Stimulated activated effector memory CD8-positive, alpha-beta T cell treated with anti-CD3 and anti-CD28 coated beads, Interleukin-12 subunit alpha, Interleukin-12 subunit beta, amount 100 ng/mL, for 72 hours (primary cell): ENCODE measurements at regions not wholly inside any gene's neighbourhood (a gene's known extent, or its start where the extent isn't known, plus 50 kb on each side); places are given as distances from the start of the nearest gene placed in this dataset.
A peak's percentile ranks its signal among the peaks of the same experiment; 100 is the strongest.

Source experiments
- ATAC-seq: fragments of 150-1000 bp; cut with Tn5 transposase; 2 replicates; pipeline ENCODE4 v1.10.0; 2021
- DNase-seq, 2 donors: peaks; one replicate each; pipeline ENCODE4 v3.0.0; 2021 to 2022; ENCODE audit warnings: low spot score in 2 of 2
- H3K27ac Mint-ChIP-seq: one replicate; pipeline ENCODE4 v1.8.0; 2022; ENCODE audit warnings: mild to moderate bottlenecking, mixed read lengths
- H3K36me3 Mint-ChIP-seq: one replicate; pipeline ENCODE4 v1.8.0; 2022; ENCODE audit warnings: mild to moderate bottlenecking, mixed read lengths
- H3K4me1 Mint-ChIP-seq: one replicate; pipeline ENCODE4 v1.8.0; 2022; ENCODE audit warnings: mixed read lengths
- H3K4me3 Mint-ChIP-seq: one replicate; pipeline ENCODE4 v1.8.0; 2022; ENCODE audit warnings: mild to moderate bottlenecking, mixed read lengths
- H3K9me3 Mint-ChIP-seq: one replicate; pipeline ENCODE4 v1.8.0; 2022; ENCODE audit warnings: mixed read lengths

DNA sequence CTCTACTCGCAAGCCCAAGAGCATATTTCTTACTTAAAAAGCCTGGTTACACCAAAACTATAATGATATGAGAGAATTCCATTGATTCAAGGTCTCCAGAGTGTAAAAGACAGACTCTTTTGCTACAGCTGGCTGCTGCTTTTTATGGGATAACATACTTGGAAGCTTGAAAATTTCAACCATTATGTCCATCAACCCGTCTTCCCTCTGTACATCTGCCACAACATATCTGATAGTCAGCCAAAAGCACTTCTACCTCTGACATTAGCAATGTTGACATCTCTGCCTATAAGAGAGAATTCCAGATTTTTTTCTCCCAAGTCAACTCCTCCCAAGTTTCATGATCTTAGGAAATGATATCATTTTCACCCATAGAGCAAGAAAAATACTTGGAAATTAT, 54.4 kb upstream of the IQCM start:
- DNase-seq: no peak
- no peak overlapping the region for H3K27ac Mint-ChIP-seq
- H3K4me1 Mint-ChIP-seq: no peaks in the 10 kb centered on the region
- no peak overlapping the region for H3K4me3 Mint-ChIP-seq
- H3K9me3 Mint-ChIP-seq: no peaks in the 10 kb centered on the region
- H3K36me3 Mint-ChIP-seq: no peaks in the 10 kb centered on the region
- ATAC-seq: no peak

DNA sequence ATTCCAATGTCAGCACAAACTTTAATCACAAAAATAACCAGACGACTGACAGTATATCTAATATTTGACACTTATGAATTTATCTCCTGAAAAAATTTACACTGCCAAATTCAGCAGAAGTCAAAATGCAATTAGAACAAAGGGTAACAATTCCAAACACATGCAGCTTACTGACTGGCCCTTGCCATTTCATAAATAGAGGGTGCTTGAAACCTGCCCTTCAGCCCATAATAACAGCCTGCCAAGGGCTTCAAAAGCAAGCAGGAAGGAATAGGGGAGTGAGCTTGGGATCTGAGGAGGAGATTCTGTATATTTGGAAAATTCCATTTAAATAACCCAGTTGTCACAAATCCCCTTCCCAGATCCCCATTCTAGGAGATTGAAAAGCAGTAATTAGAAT, 66.1 kb upstream of the IQCM start:
- Mint-ChIP-seq H3K27ac (no peak overlapping the region), H3K4me3 (no peak overlapping the region), H3K36me3 (no peaks in the 10 kb centered on the region), H3K4me1 (no peaks in the 10 kb centered on the region), H3K9me3 (peaks cover 10% of the 10 kb centered on the region)
- ATAC-seq: no peak
- no peak for DNase-seq

GRCh38 chr4:149882251-149882650, 66.6 kb upstream of the IQCM start:
- Mint-ChIP-seq H3K4me1 (no peaks in the 10 kb centered on the region), H3K9me3 (peaks cover 10% of the 10 kb centered on the region), H3K4me3 (no peak overlapping the region), H3K36me3 (no peaks in the 10 kb centered on the region), H3K27ac (no peak overlapping the region)
- no peak for DNase-seq
- no peak for ATAC-seq

- H3K27ac Mint-ChIP-seq: no peak overlapping the region
- ATAC-seq (no peak), DNase-seq (no peak)
- H3K4me3 Mint-ChIP-seq: no peak overlapping the region
- no peaks in the 10 kb centered on the region for H3K4me1 Mint-ChIP-seq
- H3K36me3 Mint-ChIP-seq: no peaks in the 10 kb centered on the region
- peaks cover 10% of the 10 kb centered on the region for H3K9me3 Mint-ChIP-seq
Observed at GRCh38 chr4:149884046-149884445, 68.4 kb upstream of the IQCM start.

DNA sequence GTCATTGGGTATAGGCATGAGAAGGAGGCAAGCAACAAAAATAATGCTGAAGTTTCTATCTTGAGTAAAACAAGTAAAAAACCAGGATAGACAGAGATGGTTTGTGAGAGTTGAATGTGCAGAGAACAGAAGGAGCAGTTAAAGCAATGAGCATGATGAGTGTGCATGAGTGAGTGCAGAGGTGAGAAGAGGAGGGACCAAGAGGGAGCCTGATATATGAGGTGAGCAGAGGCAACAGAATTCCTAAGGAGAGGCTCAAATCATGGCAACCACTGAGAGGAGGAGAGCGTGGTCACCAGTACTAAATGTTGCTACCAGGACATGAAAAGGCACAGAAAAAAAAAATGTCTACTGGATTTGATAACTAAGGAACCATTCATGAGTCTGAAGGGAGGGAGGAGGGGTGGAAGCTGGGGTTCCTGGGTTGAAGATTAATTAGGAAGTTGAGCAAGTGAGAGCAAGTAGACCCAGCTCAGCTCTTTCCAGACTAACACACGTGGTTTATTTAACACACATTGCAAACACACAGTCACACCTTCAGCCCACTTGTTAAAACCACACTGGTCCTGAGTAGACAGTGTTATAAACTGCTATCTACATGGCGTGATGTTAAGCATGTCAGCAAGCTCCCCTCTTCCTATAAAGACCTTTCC, 69.0 kb upstream of the IQCM start:
- Mint-ChIP-seq H3K4me3 (no peak overlapping the region), H3K4me1 (no peaks in the 10 kb centered on the region), H3K36me3 (no peaks in the 10 kb centered on the region), H3K9me3 (peaks cover 9% of the 10 kb centered on the region), H3K27ac (no peak overlapping the region)
- DNase-seq: no peak
- ATAC-seq: peak; percentile 26

- no peaks in the 10 kb centered on the region for H3K4me1 Mint-ChIP-seq
Observed at GRCh38 chr4:149885896-149886295, 70.3 kb upstream of the IQCM start.

GRCh38 chr4:149886786-149887490, 71.3 kb upstream of the IQCM start:
- Mint-ChIP-seq H3K4me1 (no peaks in the 10 kb centered on the region), H3K4me3 (no peak overlapping the region), H3K9me3 (peaks cover 10% of the 10 kb centered on the region), H3K36me3 (no peaks in the 10 kb centered on the region), H3K27ac (no peak overlapping the region)
- ATAC-seq (no peak), DNase-seq (no peak)

More at GRCh38 chr4:149885896-149886295, 70.3 kb upstream of the IQCM start:
- H3K27ac Mint-ChIP-seq: no peak overlapping the region
- no peak for ATAC-seq
- H3K4me3 Mint-ChIP-seq: no peak overlapping the region
- peaks cover 10% of the 10 kb centered on the region for H3K9me3 Mint-ChIP-seq
- no peak for DNase-seq
- H3K36me3 Mint-ChIP-seq: no peaks in the 10 kb centered on the region

DNA sequence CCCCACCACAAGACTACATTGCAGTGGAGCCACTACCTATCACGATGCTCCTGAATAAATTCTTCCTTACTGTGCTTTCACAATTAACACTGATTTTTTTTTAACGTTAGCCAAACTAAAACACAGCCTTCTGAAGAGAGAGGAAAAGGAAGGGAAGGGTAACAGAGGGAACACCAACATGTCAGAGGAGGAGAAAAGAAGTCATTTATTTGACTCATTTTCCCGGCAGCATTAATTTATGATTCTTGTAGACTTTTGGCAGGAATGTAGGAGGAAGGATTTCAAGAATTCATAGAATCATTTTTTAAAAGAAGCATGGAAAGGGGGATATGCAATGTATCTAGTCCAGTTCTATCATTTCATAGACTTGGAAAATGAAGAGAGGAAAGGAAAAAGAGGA, 74.3 kb upstream of the IQCM start:
- Mint-ChIP-seq H3K4me1 (no peaks in the 10 kb centered on the region), H3K36me3 (no peaks in the 10 kb centered on the region), H3K9me3 (peaks cover 4% of the 10 kb centered on the region), H3K27ac (no peak overlapping the region), H3K4me3 (no peak overlapping the region)
- ATAC-seq: no peak
- DNase-seq: no peak

DNA sequence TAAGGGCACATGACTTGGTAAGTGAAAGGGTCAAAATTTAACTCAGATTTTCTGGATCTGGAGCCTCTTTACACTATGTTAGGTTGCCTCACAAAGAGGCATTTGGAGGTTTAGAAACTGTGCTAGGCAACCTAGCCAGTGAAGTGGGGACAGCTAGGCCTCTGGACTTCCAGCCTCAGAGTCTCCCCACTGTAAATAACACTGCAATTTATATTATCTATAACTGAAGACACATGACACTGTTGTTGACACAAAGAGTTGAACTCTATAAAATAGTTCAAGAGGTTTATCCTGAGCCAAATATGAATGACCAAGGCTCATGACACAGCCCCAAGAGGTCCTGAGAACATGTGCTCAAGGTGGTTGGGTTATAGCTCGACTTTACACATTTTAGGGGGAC, 74.9 kb upstream of the IQCM start:
- no peaks in the 10 kb centered on the region for H3K36me3 Mint-ChIP-seq
- no peak overlapping the region for H3K27ac Mint-ChIP-seq

DNA sequence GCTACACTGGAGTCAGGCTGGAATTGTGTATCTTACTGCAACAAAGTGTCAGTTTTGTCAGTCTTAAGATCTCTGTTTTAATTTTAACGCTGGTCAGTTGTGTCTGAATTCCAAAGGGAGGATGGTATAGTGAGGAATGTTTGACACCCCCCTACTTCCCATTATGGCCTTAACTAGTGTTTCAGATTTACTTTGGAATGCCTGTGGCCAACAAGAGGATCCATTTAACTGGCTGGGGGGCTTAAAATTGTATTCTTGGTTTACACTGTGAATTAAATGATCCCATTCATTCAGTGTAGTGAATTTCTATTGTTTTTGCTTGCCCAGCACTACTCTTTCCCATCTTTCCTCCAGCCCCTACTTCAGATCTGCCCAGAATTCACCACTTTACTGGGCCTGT, 75.8 kb upstream of the IQCM start:
- DNase-seq (no peak), ATAC-seq (no peak)
- Mint-ChIP-seq H3K4me1 (no peaks in the 10 kb centered on the region), H3K9me3 (peaks cover 4% of the 10 kb centered on the region), H3K27ac (no peak overlapping the region), H3K36me3 (no peaks in the 10 kb centered on the region), H3K4me3 (no peak overlapping the region)

More for the DNA sequence above, 74.9 kb upstream of the IQCM start:
- DNase-seq (no peak), ATAC-seq (no peak)
- Mint-ChIP-seq H3K4me1 (no peaks in the 10 kb centered on the region), H3K4me3 (no peak overlapping the region), H3K9me3 (peaks cover 4% of the 10 kb centered on the region)

DNA sequence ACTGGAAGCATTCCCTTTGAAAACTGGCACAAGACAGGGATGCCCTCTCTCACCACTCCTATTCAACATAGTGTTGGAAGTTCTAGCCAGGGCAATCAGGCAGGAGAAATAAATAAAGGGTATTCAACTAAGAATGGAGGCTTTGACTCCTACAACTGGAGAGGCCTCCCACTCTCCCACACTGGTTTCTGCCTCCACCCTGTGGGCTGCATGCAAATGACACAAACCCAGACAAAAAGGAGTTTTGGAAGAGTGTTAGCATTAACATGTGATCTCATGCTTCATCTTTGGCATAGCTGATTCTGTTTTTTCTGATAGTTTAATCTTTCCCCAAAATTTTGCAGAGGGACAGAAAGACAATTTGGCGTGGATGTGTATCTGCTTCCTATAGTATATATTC, 80.8 kb upstream of the IQCM start:
- DNase-seq (no peak), ATAC-seq (no peak)
- no peaks in the 10 kb centered on the region for H3K36me3 Mint-ChIP-seq
- H3K4me1 Mint-ChIP-seq: no peaks in the 10 kb centered on the region
- H3K4me3 Mint-ChIP-seq: no peak overlapping the region
- no peak overlapping the region for H3K27ac Mint-ChIP-seq
- no peaks in the 10 kb centered on the region for H3K9me3 Mint-ChIP-seq

- H3K36me3 Mint-ChIP-seq: no peaks in the 10 kb centered on the region
- DNase-seq: no peak
- no peak for ATAC-seq
- H3K4me3 Mint-ChIP-seq: no peak overlapping the region
- no peaks in the 10 kb centered on the region for H3K4me1 Mint-ChIP-seq
- no peaks in the 10 kb centered on the region for H3K9me3 Mint-ChIP-seq
- H3K27ac Mint-ChIP-seq: no peak overlapping the region
Observed at GRCh38 chr4:149897783-149898182, 82.1 kb upstream of the IQCM start.

- ATAC-seq: no peak
- no peaks in the 10 kb centered on the region for H3K36me3 Mint-ChIP-seq
Observed at GRCh38 chr4:149901128-149901527, 85.5 kb upstream of the IQCM start.

GRCh38 chr4:149902242-149902641, 86.6 kb upstream of the IQCM start:
- DNase-seq: no peak
- H3K9me3 Mint-ChIP-seq: no peaks in the 10 kb centered on the region
- no peak overlapping the region for H3K27ac Mint-ChIP-seq
- H3K4me3 Mint-ChIP-seq: no peak overlapping the region
- no peaks in the 10 kb centered on the region for H3K4me1 Mint-ChIP-seq
- ATAC-seq: no peak
- no peaks in the 10 kb centered on the region for H3K36me3 Mint-ChIP-seq

More at GRCh38 chr4:149901128-149901527, 85.5 kb upstream of the IQCM start:
- Mint-ChIP-seq H3K27ac (no peak overlapping the region), H3K4me3 (no peak overlapping the region), H3K9me3 (no peaks in the 10 kb centered on the region), H3K4me1 (no peaks in the 10 kb centered on the region)
- no peak for DNase-seq

DNA sequence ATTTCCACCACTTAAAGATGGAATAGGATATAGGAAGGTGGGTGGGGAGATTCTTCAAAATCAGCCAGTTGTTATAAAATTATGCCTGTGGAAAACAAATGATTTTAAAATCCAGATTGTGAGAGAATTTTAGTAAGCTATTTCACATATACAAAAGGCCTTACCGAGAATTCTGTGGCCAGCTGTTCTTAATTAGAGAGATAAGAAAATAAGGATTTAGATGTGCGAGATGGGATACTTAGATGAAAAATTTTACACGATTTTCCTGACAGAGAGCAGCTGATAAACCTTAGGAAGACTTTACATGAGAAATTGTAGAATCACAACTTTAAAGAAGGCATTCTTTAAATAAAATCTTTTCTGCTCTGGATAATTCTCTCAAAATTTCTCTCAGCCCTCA, 94.5 kb upstream of the IQCM start:
- Mint-ChIP-seq H3K4me3 (no peak overlapping the region), H3K4me1 (no peaks in the 10 kb centered on the region), H3K9me3 (no peaks in the 10 kb centered on the region), H3K36me3 (no peaks in the 10 kb centered on the region), H3K27ac (no peak overlapping the region)
- DNase-seq (no peak), ATAC-seq (no peak)

DNA sequence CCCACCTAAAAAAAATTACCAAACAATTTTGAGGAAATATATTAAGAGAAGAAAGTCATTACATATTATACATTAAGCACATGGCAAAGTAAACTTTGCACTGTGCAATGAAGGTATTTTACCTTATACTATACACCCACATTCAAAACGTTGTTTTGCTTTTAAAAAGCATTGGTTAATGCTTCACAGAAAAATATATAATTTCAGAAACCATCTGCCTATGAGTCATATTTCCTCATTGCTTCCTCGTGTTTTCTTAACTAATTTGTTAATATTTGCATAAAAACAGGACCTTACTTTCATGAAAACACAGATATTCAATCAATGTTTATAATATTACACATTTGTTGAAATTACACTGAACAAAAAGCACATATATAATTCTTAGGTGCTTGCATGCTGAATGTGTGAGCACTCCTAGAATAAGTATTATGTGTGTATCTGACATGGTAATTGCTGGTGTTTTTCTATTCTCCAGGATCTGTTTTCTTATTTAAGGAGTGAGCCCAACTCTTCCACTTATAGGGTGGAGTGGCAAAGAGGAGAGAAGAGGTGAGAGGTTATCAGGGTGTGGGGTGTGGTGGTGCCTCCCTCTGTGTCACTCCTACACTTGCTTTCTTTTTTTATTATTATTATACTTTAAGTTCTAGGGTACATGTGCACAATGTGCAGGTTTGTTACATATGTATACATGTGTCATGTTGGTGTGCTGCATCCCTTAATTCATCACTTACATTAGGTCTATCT, 95.1 kb upstream of the IQCM start:
- DNase-seq: no peak
- no peak overlapping the region for H3K27ac Mint-ChIP-seq
- H3K4me1 Mint-ChIP-seq: no peaks in the 10 kb centered on the region
- no peaks in the 10 kb centered on the region for H3K36me3 Mint-ChIP-seq
- no peak overlapping the region for H3K4me3 Mint-ChIP-seq
- H3K9me3 Mint-ChIP-seq: no peaks in the 10 kb centered on the region
- ATAC-seq: no peak
